ENCODE measurements at regions not wholly inside any gene's neighbourhood (a gene's known extent, or its start where the extent isn't known, plus 50 kb on each side); places are given as distances from the start of the nearest gene placed in this dataset.

- TF ChIP-seq CTCF (IDR thresholded peaks at IDR 0.05) (no peak), POLR2A (IDR thresholded peaks at IDR 0.05) (no peak)
Measured at GRCh38 chr13:37953696-37954095, 84.1 kb upstream of the TRPC4 start.
